Femur (tissue), 1 donor: ENCODE measurements at regions not wholly inside any gene's neighbourhood (a gene's known extent, or its start where the extent isn't known, plus 50 kb on each side); places are given as distances from the start of the nearest gene placed in this dataset.

Experiments
- DNase-seq: peaks from one replicate; pipeline ENCODE4 v3.0.0-alpha.2; 2017

GRCh38 chr9:95822583-95823431 lies 52.7 kb upstream of the ERCC6L2 start:
- DNase-seq: no peak

- no peak for DNase-seq
Measured at GRCh38 chr9:95822015-95822414, 53.5 kb upstream of the ERCC6L2 start.

DNA sequence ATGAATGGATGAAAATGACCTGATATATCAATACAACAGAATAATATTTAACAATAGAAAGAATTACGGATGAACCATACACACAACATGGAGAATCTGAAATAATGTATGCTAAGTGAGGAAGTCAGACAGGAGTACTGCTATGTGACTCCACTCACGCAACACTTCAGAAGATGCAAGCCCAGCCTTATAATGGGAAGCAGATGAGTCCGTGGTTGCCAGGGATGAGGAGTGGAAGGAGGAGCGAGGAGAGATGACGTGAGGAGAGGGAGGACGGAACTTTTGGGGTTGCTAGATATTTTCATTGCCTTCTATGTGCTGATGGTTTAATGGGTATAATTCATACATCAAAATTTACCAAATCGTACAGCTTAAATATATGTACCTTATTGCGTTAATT lies 55.4 kb upstream of the ERCC6L2 start:
- no peak for DNase-seq

- no peak for DNase-seq
Measured at GRCh38 chr9:95819636-95820035, 55.9 kb upstream of the ERCC6L2 start.

- no peak for DNase-seq
Measured at GRCh38 chr9:95817205-95817604, 58.3 kb upstream of the ERCC6L2 start.

GRCh38 chr9:95816716-95817115 lies 58.8 kb upstream of the ERCC6L2 start:
- DNase-seq: no peak

DNA sequence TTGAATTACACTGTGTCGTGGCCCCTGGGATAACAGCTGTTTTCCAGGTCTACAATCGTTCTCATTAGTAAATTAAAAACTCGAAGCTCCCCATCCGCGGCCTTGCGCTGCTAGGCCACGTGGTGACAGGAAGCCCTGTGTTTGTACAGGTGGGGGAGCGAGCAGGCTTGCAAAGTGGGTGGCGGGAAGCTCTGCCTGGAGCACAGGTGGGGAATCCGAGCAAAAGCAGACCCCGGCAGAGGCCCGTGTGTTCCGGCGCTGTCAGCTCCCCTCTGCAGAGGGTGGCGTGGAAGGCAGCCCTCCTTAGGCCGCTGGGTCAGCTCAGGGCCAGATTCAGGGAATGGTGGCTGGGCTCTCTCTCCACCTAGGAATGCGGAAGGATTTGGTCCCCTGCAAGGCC lies 59.5 kb upstream of the ERCC6L2 start:
- peak; percentile 31 for DNase-seq

DNA sequence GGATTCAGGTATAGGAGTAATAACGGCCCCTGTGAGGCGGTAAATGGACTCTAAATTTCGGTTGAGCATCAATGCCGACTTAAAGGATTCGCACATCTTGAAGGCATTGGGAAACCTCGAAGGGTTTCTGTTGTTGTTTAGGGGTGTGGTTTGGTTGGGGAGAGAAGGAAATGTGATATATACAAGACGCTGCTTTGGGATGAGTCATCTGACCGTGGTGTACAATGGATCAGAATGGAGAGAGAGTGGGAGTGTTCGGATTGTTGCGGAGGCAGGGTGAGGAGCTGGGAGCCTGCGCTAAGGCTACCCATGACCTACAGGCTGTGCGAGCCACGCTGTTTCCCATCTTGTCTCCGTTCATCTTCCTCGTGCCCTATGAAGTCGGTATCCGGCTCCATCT lies 60.4 kb upstream of the ERCC6L2 start:
- DNase-seq: peak; percentile 42

- DNase-seq: no peak
Measured at GRCh38 chr9:95813923-95814322, 61.6 kb upstream of the ERCC6L2 start.

DNA sequence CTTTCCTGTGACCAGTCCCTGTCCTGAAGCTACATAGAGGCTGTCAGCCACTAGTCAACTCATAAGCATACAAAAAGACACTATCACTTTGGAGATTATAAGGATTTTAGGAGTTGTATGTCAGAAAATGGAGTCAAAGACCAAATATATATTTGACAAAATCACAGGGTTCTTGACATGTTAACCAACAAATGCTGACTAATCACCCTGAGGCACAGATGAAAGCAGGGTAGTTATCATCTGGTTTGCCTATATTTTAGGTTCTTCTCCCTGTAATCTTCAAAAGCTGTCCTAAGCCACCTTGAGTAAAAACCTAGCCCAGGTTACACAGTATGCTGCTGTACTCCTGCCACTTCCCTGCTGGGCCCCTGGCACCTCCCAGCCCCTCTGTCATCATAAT lies 64.7 kb upstream of the ERCC6L2 start:
- no peak for DNase-seq

- DNase-seq: no peak
Measured at GRCh38 chr9:95810133-95810532, 65.4 kb upstream of the ERCC6L2 start.

DNA sequence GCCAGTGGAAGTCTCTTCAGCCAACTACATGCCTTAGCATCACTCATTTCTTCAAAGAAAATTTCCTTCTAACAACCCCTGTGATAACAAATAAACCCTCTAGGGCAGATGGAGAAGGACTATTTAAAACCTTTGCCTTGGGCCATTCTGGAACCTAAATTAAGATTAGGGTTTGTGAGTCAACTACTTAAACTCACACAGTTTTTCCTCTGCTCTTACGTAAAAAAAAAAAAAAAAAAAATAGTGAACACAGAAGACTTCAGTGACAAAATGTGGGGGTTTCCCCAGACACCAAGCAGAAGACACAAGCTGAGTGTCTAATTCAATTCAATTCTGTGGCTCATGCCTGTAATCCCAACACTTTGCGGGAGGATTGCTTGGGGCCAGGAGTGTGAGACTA lies 65.8 kb upstream of the ERCC6L2 start:
- DNase-seq: no peak

- no peak for DNase-seq
Measured at GRCh38 chr9:95808011-95808410, 67.5 kb upstream of the ERCC6L2 start.

DNA sequence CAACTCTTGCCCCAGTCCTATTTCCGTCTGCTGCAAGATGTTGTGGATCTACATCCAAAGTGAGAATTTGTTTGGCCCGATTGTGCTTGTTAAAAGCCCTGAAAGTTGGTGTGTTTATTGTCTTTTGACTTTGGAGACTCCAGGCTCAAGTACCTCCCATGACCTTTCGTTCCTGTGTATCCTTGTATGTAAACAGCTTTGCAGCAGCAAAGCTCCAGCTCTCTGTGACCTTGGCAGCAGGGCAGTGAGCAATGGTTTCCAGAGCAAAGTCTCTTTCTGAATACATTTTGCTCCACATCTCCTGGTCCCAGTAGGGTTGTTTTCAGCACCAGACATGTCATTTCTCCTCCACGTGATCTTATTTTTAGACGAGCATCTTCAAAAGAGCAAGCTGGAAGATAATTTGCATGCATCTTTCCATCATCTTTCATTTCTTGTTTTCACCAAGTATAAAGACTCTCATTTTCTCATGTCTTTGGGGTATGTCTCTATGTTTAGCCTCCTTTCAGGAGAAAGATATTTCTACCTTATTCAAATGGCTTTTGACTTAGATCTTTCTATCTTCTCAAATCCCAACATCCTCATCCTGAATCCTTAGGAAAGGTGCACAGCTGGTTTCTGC lies 68.1 kb upstream of the ERCC6L2 start:
- no peak for DNase-seq

- DNase-seq: no peak
Measured at GRCh38 chr9:95803197-95803596, 72.3 kb upstream of the ERCC6L2 start.

GRCh38 chr9:95801797-95802196 lies 73.7 kb upstream of the ERCC6L2 start:
- DNase-seq: no peak

GRCh38 chr9:95796029-95796428 lies 79.5 kb upstream of the ERCC6L2 start:
- DNase-seq: no peak

DNA sequence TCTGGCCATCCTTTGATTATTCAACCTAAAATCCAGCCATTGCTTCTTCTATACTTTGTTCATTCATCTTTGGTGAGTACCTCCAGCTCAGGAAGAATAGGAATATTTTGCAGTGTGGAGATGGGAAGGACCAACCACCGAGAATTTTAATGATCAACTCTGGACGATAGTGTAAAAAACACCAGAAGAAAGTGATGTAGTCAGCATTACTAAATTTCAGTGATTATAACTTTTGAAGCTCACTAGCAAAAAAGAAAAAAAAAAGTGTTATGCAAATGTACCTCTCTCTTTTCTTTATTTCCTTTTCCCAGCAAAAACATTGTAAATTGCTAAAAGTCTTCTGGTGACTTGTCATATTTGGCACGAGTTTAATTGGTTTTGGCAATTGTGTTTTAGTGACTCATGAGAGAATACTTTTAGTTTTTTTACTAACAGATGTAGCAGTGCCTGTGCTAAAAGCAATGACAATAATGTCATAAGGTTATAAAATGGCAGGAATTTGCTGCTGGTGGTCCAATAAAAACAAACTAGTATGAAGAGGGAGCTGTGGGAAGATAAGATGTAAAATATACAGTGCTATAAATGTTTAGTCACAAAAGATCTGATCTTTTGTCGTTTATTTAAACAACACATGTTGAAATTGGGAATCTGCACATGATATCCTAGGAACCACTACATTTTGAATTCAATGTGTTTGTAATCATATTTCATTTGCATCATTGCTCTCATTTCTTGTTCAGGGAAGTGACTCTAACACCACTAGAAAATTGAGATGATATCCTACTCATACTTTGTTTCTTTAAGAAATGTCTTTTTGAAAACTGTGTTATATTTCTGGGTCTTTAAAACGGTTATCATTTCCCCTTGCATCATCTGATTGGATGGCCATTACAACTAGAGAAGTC lies 81.3 kb upstream of the ERCC6L2 start:
- DNase-seq: no peak

GRCh38 chr9:95791695-95792094 lies 83.8 kb upstream of the ERCC6L2 start:
- DNase-seq: no peak

DNA sequence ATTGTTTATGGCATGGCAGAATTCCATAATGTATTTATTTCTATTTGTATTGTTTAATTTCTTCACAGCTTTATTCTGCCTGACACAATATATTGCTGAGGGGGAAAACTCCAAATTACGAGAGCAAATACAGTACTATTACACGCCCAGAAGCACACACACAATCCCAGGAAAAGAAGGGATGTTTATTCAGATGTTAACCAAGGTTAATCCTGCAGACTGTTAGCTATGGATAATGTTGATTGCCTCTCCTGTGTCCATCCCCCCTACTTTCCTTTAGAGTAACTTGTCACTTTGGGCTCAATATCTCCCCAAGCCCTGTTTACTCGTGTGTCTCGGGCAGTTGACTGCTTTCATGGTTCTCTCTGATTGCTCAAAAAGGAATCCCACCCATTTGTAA lies 84.2 kb upstream of the ERCC6L2 start:
- DNase-seq: no peak

DNA sequence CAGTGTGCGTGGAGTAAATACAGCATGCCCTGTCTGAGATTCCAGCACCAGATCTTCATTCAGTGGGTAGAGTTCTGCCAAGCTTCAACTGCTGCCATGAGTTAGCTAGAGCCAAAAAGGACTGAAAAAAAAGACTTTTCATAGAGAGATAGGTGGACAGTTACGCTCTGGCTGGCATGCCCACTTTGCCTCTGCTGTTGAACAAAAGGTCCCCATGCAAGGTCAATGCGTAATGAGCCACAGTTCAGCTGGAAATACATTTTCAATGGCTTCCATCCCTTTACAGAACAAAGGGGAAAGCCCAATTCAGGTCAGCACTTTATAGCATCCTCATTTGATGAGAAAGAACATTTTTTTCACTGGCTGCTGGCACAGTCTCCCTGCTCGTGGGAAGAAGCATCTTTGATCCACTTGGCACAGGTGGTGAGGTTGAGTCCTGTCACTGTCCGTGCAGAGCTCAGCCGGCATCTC lies 86.9 kb upstream of the ERCC6L2 start:
- DNase-seq: no peak

DNA sequence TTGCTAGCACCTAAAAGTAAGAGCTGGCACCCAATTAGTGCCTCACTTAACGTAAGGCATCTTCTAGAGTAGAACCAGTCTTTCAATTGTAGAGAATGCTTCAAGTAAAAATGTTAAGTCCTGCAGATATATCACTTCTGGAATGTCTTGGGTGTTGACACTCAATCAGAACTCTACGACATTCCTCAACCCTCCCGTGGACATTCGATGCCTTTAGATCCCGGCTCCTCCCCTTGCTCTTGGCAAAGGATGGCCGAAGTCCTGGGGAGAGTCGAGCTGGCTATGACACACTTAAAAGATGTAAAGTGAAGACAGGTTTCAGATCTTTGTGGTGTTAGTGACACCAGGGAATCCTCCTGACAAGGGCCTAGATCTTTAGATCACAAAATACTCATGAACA lies 87.5 kb upstream of the ERCC6L2 start:
- no peak for DNase-seq

DNA sequence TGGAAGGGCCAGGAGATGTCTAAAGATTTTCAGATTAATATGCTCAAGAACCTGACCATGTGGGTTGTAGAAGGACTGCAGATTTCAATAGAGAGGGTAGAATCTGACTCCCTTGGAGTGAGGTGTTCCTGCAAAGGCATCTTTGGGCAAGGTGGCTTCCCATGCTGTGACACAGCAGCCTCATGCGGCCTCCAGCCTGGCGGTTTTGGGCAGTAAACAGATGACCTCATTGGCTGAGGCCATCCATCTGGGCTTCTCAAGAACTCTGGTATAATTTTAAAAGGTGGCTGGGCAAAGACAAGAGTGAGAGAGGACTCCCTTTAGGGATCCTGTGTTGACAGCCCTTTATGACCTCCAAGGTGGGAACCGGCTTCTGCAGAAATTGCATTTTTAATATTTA lies 90.3 kb upstream of the ERCC6L2 start:
- DNase-seq: no peak
